ENCODE measurements at regions not wholly inside any gene's neighbourhood (a gene's known extent, or its start where the extent isn't known, plus 50 kb on each side); places are given as distances from the start of the nearest gene placed in this dataset.

GRCh38 chr12:63025116-63025515 lies 90.2 kb upstream of the PPM1H start:
- Histone ChIP-seq H3K9me2 (ENCODE audit: insufficient read depth, low read length) (no peaks in the 10 kb centered on the region), H3K9ac (ENCODE audit: low read length) (no peak overlapping the region), H4K20me1 (ENCODE audit: insufficient read depth) (no peaks in the 10 kb centered on the region), H3K4me3 (ENCODE audit: low read length) (no peak overlapping the region), H3K36me3 (ENCODE audit: insufficient read depth, low read length) (no peaks in the 10 kb centered on the region), H3K4me2 (ENCODE audit: low read length) (no peak overlapping the region), H3F3A (ENCODE audit: insufficient read depth, low read length, poor library complexity, severe bottlenecking) (no peaks in the 10 kb centered on the region), H3K27me3 (ENCODE audit: insufficient read depth, low read depth, low read length) (no peaks in the 10 kb centered on the region), H2AFZ (ENCODE audit: low read depth, low read length) (no peak overlapping the region), H3K79me2 (replicated peaks; ENCODE audit: insufficient read depth, low read length) (no peaks in the 10 kb centered on the region), H3K9me3 (ENCODE audit: low read length) (no peaks in the 10 kb centered on the region), H3K27ac (ENCODE audit: low read length) (no peak overlapping the region)
- TF ChIP-seq MXI1 (conservative IDR thresholded peaks at IDR 0.05; ENCODE audit: poor library complexity, severe bottlenecking) (no peak), EP300 (conservative IDR thresholded peaks at IDR 0.05; ENCODE audit: poor library complexity, severe bottlenecking) (no peak), RAD21 (conservative IDR thresholded peaks at IDR 0.05) (no peak), REST (IDR thresholded peaks at IDR 0.05; ENCODE audit: borderline replicate concordance) (no peak), CTCF (IDR thresholded peaks at IDR 0.05; ENCODE audit: poor library complexity, severe bottlenecking) (no peak), SMC3 (conservative IDR thresholded peaks at IDR 0.05; ENCODE audit: poor library complexity) (no peak), EZH2 (IDR thresholded peaks at IDR 0.05; ENCODE audit: borderline replicate concordance, insufficient read depth, low read length, poor library complexity, severe bottlenecking) (no peak)

DNA sequence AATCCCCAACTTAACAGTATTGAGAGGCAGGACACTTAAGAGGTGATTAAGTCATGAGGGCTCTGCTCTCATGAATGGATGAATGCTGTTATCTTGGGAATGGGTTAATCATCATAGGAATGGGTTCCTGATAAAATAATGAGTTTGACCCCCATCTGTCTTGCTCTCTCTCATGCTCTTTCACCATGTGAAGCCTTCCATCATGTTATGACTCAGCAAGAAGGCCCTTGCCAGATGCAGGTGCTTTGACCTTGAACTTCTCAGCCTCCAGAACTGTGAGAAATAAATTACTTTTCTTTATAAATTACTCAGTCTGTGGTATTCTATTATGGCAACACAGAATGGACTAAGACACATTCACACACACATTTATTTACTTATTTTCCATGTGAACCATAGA lies 89.0 kb upstream of the PPM1H start:
- TF ChIP-seq EP300 (conservative IDR thresholded peaks at IDR 0.05; ENCODE audit: poor library complexity, severe bottlenecking) (no peak), EZH2 (IDR thresholded peaks at IDR 0.05; ENCODE audit: borderline replicate concordance, insufficient read depth, low read length, poor library complexity, severe bottlenecking) (no peak), CTCF (IDR thresholded peaks at IDR 0.05; ENCODE audit: poor library complexity, severe bottlenecking) (no peak), REST (IDR thresholded peaks at IDR 0.05; ENCODE audit: borderline replicate concordance) (no peak), RAD21 (conservative IDR thresholded peaks at IDR 0.05) (no peak), POLR2AphosphoS5 (IDR thresholded peaks at IDR 0.05) (no peak), MXI1 (conservative IDR thresholded peaks at IDR 0.05; ENCODE audit: poor library complexity, severe bottlenecking) (no peak), SMC3 (conservative IDR thresholded peaks at IDR 0.05; ENCODE audit: poor library complexity) (no peak), TAF1 (IDR thresholded peaks at IDR 0.05; ENCODE audit: low read depth) (no peak)
- Histone ChIP-seq H4K20me1 (ENCODE audit: insufficient read depth) (no peaks in the 10 kb centered on the region), H3K9ac (ENCODE audit: low read length) (no peak overlapping the region), H3K79me2 (replicated peaks; ENCODE audit: insufficient read depth, low read length) (no peaks in the 10 kb centered on the region), H3K9me2 (ENCODE audit: insufficient read depth, low read length) (no peaks in the 10 kb centered on the region), H3K4me2 (ENCODE audit: low read length) (no peak overlapping the region), H3K36me3 (ENCODE audit: insufficient read depth, low read length) (no peaks in the 10 kb centered on the region), H3K9me3 (ENCODE audit: low read length) (no peaks in the 10 kb centered on the region), H3K27ac (ENCODE audit: low read length) (no peak overlapping the region), H3K27me3 (ENCODE audit: insufficient read depth, low read depth, low read length) (no peaks in the 10 kb centered on the region), H3K4me3 (ENCODE audit: low read length) (no peak overlapping the region), H2AFZ (ENCODE audit: low read depth, low read length) (no peak overlapping the region), H3F3A (ENCODE audit: insufficient read depth, low read length, poor library complexity, severe bottlenecking) (no peaks in the 10 kb centered on the region)
